Coronary artery (tissue), 2 donors: ENCODE measurements at regions not wholly inside any gene's neighbourhood (a gene's known extent, or its start where the extent isn't known, plus 50 kb on each side); places are given as distances from the start of the nearest gene placed in this dataset.

Experiments used
- DNase-seq: peaks from one replicate; pipeline ENCODE4 v3.0.0-alpha.2; 2017; ENCODE audit warnings: low spot score
- H3K27ac ChIP-seq, 2 donors: fragments of 200-600 bp; sonication (generic); one replicate each; pipeline ENCODE4 v1.5.1; 2016 to 2019
- H3K4me3 ChIP-seq: fragments of 200-600 bp; sonication (generic); 2 replicates; pipeline ENCODE4 v1.5.1; 2016; ENCODE audit warnings: mild to moderate bottlenecking, moderate library complexity
- CTCF ChIP-seq: fragments of 200-600 bp; sonication (generic); IDR thresholded peaks from one replicate; pipeline ENCODE4 v1.5.1; 2019; ENCODE audit warnings: antibody characterized with exemption

GRCh38 chr10:113219446-113219845 is 269.4 kb downstream of the TCF7L2 start:
- no peak for TF ChIP-seq CTCF
- H3K27ac ChIP-seq: no peak overlapping the region
- no peak for DNase-seq
- no peak overlapping the region for H3K4me3 ChIP-seq

- no peak for TF ChIP-seq CTCF
- DNase-seq: no peak
- Histone ChIP-seq H3K27ac (no peak overlapping the region), H3K4me3 (no peak overlapping the region)
These were observed 271.7 kb downstream of the TCF7L2 start for GRCh38 chr10:113221756-113222168.

DNA sequence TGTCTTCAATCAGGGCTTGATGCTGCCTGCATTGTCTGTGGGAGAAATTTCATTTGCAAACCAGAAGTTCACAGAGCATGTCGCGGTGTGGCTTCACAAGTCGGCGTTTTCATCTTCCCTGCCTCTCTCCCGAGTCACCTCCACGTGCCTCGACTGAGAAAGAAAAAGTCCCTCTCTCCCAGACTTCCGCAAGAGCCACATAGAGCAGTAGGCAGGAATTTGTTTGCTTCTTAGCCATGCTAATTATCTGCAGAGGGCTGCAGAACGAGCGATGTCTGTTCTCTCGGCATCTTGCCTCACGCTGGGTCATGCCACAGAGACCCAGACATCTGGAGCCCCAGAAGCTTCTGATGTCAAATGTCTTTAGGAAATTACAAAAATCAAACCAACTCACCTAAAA is 272.2 kb downstream of the TCF7L2 start:
- Histone ChIP-seq H3K27ac (no peak overlapping the region), H3K4me3 (no peak overlapping the region)
- no peak for TF ChIP-seq CTCF
- DNase-seq: no peak

DNA sequence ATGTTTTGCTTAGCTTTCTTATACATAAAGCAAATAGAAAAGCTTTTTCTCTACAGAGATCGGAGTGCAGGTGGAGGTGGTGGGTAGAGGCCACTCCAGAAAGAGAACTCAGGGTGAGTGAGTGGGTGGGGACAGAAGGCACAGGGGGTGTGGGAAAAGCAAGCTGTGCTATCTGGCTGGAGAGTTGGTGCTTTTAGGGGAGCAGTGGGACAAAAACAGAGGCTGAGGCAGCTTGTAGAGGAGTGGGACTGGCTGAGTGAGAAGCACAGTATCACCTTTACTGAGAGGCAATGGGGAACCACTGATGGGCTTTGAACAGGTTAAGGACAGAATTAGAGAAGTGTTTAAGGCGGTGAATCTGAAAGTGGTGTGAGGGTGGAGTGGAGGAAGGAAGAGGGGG is 275.3 kb downstream of the TCF7L2 start:
- DNase-seq: no peak
- no peak for TF ChIP-seq CTCF
- H3K27ac ChIP-seq: no peak overlapping the region
- H3K4me3 ChIP-seq: no peak overlapping the region

DNA sequence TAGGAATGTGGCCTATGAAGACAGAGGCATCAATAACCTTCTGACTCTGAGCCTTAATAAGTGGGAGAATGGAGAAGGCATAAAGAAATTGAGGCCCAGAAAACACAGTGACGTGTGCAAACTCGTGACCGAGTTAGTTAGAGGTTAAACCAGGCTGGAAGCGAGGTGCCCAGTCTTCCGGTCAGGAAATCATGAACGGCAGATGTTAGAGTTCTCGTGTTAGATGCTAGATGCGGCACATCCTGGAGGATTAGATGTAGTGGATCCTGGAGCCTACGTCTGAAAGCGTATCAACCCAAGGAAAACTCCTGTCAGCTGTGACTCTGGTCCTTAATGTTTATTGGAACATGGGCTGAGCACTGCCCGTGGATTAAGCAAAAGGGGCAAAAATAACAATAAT is 275.9 kb downstream of the TCF7L2 start:
- H3K27ac ChIP-seq: no peak overlapping the region
- peak; percentile 36 for DNase-seq
- H3K4me3 ChIP-seq: no peak overlapping the region
- no peak for TF ChIP-seq CTCF

GRCh38 chr10:113226399-113226798 is 276.4 kb downstream of the TCF7L2 start:
- no peak for TF ChIP-seq CTCF
- H3K27ac ChIP-seq: no peak overlapping the region
- no peak overlapping the region for H3K4me3 ChIP-seq
- DNase-seq: peak; percentile 67

DNA sequence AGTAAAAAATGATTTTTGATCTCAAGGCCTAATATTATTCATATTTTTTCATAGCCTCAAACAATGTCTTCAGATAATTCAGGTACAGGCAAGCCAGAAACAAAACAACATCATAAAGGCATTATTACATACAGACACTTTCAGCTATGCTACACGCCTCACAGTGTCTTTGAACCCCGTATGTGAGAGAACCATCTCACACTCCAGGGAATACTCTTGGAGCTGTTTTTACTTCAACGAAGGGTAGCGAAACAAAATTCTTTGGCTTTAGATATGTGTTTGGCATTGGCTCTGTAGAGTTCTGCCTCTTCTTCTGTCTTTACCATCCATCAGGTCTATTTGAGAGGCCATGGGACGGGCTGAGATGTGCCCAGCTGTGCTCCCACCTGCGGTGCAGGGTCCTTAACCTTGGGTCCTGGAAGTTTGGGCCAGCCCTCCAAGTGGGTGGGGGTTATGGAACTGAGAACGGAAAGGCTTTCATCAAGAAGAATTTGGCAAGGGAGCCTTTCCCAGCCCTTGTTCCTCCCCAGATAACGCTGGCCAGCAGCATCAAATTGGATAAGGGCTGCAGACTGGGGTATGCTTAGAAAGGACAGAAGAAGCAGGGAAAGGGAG is 276.9 kb downstream of the TCF7L2 start:
- no peak for TF ChIP-seq CTCF
- DNase-seq: peak; percentile 52
- H3K27ac ChIP-seq: no peak overlapping the region
- H3K4me3 ChIP-seq: no peak overlapping the region
